Choroid plexus epithelial cell (primary cell): ENCODE measurements at regions not wholly inside any gene's neighbourhood (a gene's known extent, or its start where the extent isn't known, plus 50 kb on each side); places are given as distances from the start of the nearest gene placed in this dataset.

Experiments used
- DNase-seq: peaks from one replicate; pipeline ENCODE4 v3.0.0-alpha.2; 2010; ENCODE audit warnings: low read depth
- H3K4me3 ChIP-seq: 2 replicates; pipeline ENCODE4 v1.5.1; 2011; ENCODE audit warnings: low read depth, mild to moderate bottlenecking, control low read depth, low read length, moderate library complexity
- TF ChIP-seq, protein P1 (sequence below): conservative IDR thresholded peaks from 2 replicates; pipeline ENCODE4 v1.5.1; 2011; ENCODE audit warnings: low read depth, mild to moderate bottlenecking, control low read depth, inconsistent platforms, low read length, moderate library complexity

DNA sequence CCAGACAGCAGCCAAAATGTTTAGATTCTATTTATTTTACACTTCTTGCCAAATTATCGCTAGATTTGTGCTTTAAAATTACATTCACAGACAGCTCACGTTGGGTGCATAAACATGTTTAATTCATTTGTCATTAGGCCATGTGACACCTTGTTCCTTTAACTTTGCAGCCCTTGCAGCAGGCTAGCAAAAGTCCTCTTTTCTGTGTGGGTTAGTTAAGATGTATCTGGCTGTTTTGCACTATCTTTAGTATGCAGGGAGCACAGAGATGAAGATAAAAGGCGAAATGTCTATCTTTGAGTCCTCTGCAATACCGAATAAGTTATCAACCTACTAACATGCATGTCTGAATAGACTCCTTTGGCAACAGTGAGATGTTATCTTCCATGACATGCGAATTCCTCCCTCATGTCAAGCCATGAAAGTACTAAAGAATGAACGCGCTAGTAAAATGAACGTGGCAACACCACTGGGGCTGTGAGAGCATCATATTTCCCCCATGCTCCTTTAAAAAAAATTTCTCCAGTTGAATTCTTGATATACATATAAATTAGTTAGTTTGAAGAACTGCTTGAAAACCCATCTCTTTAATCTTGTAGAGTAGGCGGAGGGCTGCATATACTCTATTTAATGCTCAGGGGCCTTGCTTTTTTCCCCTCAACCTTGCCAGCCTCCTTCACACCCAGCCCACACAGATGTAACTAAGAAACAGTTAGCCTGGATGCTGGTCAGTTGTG is 620.4 kb upstream of the NR2F2 start:
- DNase-seq = no peak
- no peak overlapping the region for H3K4me3 ChIP-seq
- TF ChIP-seq, protein P1, sequence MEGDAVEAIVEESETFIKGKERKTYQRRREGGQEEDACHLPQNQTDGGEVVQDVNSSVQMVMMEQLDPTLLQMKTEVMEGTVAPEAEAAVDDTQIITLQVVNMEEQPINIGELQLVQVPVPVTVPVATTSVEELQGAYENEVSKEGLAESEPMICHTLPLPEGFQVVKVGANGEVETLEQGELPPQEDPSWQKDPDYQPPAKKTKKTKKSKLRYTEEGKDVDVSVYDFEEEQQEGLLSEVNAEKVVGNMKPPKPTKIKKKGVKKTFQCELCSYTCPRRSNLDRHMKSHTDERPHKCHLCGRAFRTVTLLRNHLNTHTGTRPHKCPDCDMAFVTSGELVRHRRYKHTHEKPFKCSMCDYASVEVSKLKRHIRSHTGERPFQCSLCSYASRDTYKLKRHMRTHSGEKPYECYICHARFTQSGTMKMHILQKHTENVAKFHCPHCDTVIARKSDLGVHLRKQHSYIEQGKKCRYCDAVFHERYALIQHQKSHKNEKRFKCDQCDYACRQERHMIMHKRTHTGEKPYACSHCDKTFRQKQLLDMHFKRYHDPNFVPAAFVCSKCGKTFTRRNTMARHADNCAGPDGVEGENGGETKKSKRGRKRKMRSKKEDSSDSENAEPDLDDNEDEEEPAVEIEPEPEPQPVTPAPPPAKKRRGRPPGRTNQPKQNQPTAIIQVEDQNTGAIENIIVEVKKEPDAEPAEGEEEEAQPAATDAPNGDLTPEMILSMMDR = no peak

GRCh38 chr15:95712785-95713184 is 617.7 kb upstream of the NR2F2 start:
- TF ChIP-seq, protein P1 = no peak
- H3K4me3 ChIP-seq = no peak overlapping the region
- DNase-seq = no peak

DNA sequence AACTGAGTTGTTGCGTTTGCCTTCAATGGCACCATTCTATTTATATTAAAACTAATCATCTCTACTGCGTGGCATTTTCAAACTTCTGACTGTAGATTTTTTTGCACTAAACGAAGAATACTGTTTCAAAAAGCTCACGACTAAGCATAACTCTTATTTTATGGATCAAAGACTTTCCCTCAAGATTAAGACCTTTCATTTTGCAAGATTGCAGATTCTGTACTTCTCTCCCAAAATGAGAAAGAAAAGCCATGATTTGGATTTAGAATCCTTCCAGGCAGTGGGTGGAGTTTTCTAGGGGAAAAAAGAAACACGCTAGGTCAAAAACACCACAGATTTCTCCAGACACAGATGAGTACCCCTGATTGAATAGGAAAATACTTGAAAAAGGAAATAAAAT is 617.2 kb upstream of the NR2F2 start:
- H3K4me3 ChIP-seq = no peak overlapping the region
- TF ChIP-seq, protein P1 = no peak
- no peak for DNase-seq

DNA sequence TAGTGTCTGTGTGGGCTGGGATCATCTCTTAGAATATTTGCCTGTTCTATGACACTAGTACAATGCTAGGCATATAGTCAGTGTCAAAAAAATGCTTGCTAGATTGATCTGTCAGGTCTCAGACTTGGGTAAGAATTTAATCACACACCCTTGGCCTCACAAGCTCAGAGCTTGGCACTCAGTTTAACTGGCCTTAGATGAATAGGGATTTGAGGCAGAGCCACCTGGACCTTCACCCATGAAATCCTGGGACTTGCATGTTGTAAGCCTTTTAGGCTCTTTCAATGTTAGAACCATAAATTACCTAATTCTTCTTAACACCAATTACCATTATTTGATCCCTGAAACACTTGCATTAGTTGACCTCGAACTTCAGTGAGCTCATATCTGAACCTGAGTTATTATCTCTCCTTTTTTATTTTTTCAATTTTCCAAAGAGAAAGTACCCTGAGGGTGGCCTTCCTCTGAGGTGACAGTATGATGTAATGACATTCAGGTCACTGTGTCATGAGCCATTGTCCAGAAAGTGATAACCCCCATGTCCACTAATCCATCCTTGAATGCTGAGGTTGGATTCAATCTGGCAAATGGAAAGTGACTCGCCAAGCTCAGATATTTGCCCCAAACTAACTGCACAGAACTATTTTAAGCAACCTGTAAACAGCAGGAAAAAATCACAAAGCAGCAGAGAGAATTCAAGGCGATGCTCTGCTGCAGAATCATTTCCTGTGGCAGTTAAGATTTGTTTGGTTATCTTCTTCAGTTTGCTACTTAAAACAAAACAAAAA is 615.2 kb upstream of the NR2F2 start:
- peak; percentile 9 for DNase-seq
- TF ChIP-seq, protein P1 = no peak
- no peak overlapping the region for H3K4me3 ChIP-seq

- no peak for DNase-seq
- H3K4me3 ChIP-seq = no peak overlapping the region
- TF ChIP-seq, protein P1 = no peak
Observed at GRCh38 chr15:95715906-95716656, 614.4 kb upstream of the NR2F2 start.

- no peak overlapping the region for H3K4me3 ChIP-seq
- TF ChIP-seq, protein P1 = no peak
- DNase-seq = no peak
Observed at GRCh38 chr15:95716708-95717107, 613.8 kb upstream of the NR2F2 start.
